Ovary (tissue), 3 donors: ENCODE measurements at regions not wholly inside any gene's neighbourhood (a gene's known extent, or its start where the extent isn't known, plus 50 kb on each side); places are given as distances from the start of the nearest gene placed in this dataset.

Source experiments
- POLR2A ChIP-seq: fragments of 450-650 bp; IDR thresholded peaks from one replicate; pipeline ENCODE4 v1.6.1; 2017; ENCODE audit warnings: antibody characterized with exemption, mild to moderate bottlenecking, moderate library complexity
- TF ChIP-seq, protein P1 (sequence below), 3 donors: fragments of 450-650 bp in 2 of 3; fragments of 200-600 bp in 1 of 3; IDR thresholded peaks; one replicate each; pipeline versions ENCODE4 v1.5.1 to v1.8.0; 2016 to 2022; ENCODE audit warnings: antibody characterized with exemption in 3 of 3, mild to moderate bottlenecking in 1 of 3
- donor health status: DM: no; HTN: no; CAD: no.

- TF ChIP-seq, protein P1, sequence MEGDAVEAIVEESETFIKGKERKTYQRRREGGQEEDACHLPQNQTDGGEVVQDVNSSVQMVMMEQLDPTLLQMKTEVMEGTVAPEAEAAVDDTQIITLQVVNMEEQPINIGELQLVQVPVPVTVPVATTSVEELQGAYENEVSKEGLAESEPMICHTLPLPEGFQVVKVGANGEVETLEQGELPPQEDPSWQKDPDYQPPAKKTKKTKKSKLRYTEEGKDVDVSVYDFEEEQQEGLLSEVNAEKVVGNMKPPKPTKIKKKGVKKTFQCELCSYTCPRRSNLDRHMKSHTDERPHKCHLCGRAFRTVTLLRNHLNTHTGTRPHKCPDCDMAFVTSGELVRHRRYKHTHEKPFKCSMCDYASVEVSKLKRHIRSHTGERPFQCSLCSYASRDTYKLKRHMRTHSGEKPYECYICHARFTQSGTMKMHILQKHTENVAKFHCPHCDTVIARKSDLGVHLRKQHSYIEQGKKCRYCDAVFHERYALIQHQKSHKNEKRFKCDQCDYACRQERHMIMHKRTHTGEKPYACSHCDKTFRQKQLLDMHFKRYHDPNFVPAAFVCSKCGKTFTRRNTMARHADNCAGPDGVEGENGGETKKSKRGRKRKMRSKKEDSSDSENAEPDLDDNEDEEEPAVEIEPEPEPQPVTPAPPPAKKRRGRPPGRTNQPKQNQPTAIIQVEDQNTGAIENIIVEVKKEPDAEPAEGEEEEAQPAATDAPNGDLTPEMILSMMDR (IDR thresholded peaks at IDR 0.05), result no peak
- no peak for TF ChIP-seq POLR2A
Observed at GRCh38 chr9:104986096-104986495, 58.1 kb upstream of the ABCA1 start.
